Esophagus muscularis mucosa (tissue), 4 donors: ENCODE measurements at regions not wholly inside any gene's neighbourhood (a gene's known extent, or its start where the extent isn't known, plus 50 kb on each side); places are given as distances from the start of the nearest gene placed in this dataset.

Experiments used
- CTCF ChIP-seq, 3 experiments: fragments of 200-600 bp in 2 of 3; fragments of 450-650 bp in 1 of 3; sonication (generic) in 2 of 3; IDR thresholded peaks; one replicate each; pipeline ENCODE4 v1.5.1; 2017 to 2019; ENCODE audit warnings: antibody characterized with exemption in 3 of 3, mild to moderate bottlenecking in 2 of 3, moderate library complexity in 1 of 3
- EP300 ChIP-seq: sonication (generic); formaldehyde crosslinking; IDR thresholded peaks from one replicate; pipeline ENCODE4 v1.6.1; 2017; ENCODE audit warnings: antibody characterized with exemption
- POLR2A ChIP-seq: fragments of 450-650 bp; IDR thresholded peaks from one replicate; pipeline ENCODE4 v1.6.1; 2017; ENCODE audit warnings: antibody characterized with exemption, moderate library complexity, mild to moderate bottlenecking, low read depth

GRCh38 chr10:2284071-2284470 is 546.7 kb upstream of the ADARB2 start:
- TF ChIP-seq POLR2A, result no peak
- no peak for TF ChIP-seq CTCF (IDR thresholded peaks at IDR 0.05)
- no peak for TF ChIP-seq EP300
